ENCODE measurements at regions not wholly inside any gene's neighbourhood (a gene's known extent, or its start where the extent isn't known, plus 50 kb on each side); places are given as distances from the start of the nearest gene placed in this dataset.

DNA sequence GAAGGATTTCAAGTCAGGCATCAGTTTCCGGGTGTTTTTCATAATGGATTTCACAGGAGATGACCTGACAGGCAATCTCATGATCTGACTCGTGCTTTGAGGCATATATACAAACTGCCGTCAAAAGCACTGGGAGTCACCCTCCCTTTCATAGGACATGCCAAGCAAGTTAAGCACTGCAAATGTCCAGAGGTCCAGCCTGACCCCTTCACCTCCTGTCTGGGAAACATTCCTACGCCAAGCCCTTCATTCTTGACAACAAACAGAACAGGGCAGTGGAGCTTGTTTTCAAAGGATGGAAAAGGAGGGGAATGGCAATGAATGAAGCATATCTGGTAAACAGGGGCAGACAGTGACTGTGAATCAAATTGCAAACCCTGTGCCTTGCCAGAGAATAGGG, 963.6 kb downstream of the BCL11A start:
- DNase-seq (no peak), ATAC-seq (no peak)
- intact Hi-C loops (cut with DNase I) = no loop called here
- WGBS, 3 donors = 43 to 60% (median 51%) methylated on average over 4 of the region's 4 CpGs
- no peaks in the 10 kb centered on the region for H3K27me3 ChIP-seq (ENCODE audit: insufficient read depth in 3 of 3, low read length in 2 of 3)
- no peaks in the 10 kb centered on the region for H3K9me3 ChIP-seq
- H3K4me1 ChIP-seq = no peaks in the 10 kb centered on the region
- TF ChIP-seq CTCF (IDR thresholded peaks at IDR 0.05) = no peak
- no peak overlapping the region for H3K27ac ChIP-seq
- H3K4me3 ChIP-seq = no peak overlapping the region
- no peaks in the 10 kb centered on the region for H3K36me3 ChIP-seq (ENCODE audit: insufficient read depth in 1 of 2, low read depth in 1 of 2)

DNA sequence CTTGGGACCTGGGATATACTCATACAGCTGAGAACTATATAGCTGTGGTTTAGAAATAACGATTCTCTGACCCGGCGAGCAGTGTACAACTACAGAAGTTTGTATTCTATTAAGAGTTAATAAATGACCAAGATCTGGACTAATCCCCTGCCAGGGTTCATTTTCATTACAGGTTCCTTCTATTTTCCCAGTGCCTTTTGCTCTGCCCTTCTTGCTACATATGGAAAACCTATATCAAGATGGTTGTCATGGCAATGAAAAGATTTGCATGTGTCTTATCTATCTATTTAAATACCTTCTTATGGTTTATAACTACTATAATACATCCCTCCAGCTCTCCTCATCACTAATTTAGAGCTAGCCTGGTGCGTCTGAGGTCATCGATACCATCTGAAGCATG, 965.2 kb downstream of the BCL11A start:
- H3K27ac ChIP-seq = no peak overlapping the region
- no peaks in the 10 kb centered on the region for H3K27me3 ChIP-seq (ENCODE audit: insufficient read depth in 3 of 3, low read length in 2 of 3)
- H3K4me3 ChIP-seq = no peak overlapping the region
- intact Hi-C loops (cut with DNase I) = no loop called here
- H3K4me1 ChIP-seq = no peaks in the 10 kb centered on the region
- H3K9me3 ChIP-seq = no peaks in the 10 kb centered on the region
- ATAC-seq (no peak), DNase-seq (no peak)
- 92 to 96% (median 93%) methylated on average over 5 of the region's 5 CpGs for WGBS, 3 donors
- no peaks in the 10 kb centered on the region for H3K36me3 ChIP-seq (ENCODE audit: insufficient read depth in 1 of 2, low read depth in 1 of 2)
- no peak for TF ChIP-seq CTCF (IDR thresholded peaks at IDR 0.05)

DNA sequence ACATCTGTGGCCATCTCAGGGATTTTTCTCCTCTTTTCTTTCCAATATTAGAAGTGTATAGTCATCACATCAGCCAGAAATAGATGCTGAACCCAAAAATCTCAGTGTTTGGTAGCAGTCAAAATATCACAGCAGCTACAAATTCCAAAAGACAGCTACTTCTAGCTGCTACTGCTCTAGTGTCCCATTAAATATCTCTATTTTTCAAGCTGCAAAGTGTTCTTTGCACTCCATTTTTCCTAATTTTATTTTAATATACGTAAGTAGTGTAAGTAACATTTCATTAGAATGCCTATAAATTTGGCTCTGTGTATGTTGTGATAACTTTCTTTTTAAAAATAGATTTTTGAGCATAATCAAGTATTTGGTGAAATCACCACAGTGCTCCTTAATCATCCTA, 967.3 kb downstream of the BCL11A start:
- H3K27ac ChIP-seq = no peak overlapping the region
- 92 to 98% (median 96%) methylated on average over 1 of the region's 1 CpG for WGBS, 3 donors
- ATAC-seq = no peak
- no peaks in the 10 kb centered on the region for H3K36me3 ChIP-seq (ENCODE audit: insufficient read depth in 1 of 2, low read depth in 1 of 2)
- intact Hi-C loops (cut with DNase I) = no loop called here
- H3K4me1 ChIP-seq = no peaks in the 10 kb centered on the region
- H3K4me3 ChIP-seq = no peak overlapping the region
- H3K9me3 ChIP-seq = no peaks in the 10 kb centered on the region
- TF ChIP-seq CTCF (IDR thresholded peaks at IDR 0.05) = no peak
- no peak for DNase-seq
- no peaks in the 10 kb centered on the region for H3K27me3 ChIP-seq (ENCODE audit: insufficient read depth in 3 of 3, low read length in 2 of 3)

- no peak for ATAC-seq
- 21 to 29% (median 26%) methylated on average over 6 of the region's 6 CpGs for WGBS, 3 donors
These were observed 967.8 kb downstream of the BCL11A start for GRCh38 chr2:59585655-59586054.

More at GRCh38 chr2:59585655-59586054, 967.8 kb downstream of the BCL11A start:
- intact Hi-C loops (cut with DNase I) = no loop called here
- no peaks in the 10 kb centered on the region for H3K36me3 ChIP-seq (ENCODE audit: insufficient read depth in 1 of 2, low read depth in 1 of 2)
- no peaks in the 10 kb centered on the region for H3K9me3 ChIP-seq
- H3K27ac ChIP-seq = no peak overlapping the region
- DNase-seq = no peak
- H3K4me3 ChIP-seq = no peak overlapping the region
- H3K4me1 ChIP-seq = no peaks in the 10 kb centered on the region
- TF ChIP-seq CTCF (IDR thresholded peaks at IDR 0.05) = no peak
- no peaks in the 10 kb centered on the region for H3K27me3 ChIP-seq (ENCODE audit: insufficient read depth in 3 of 3, low read length in 2 of 3)
